ENCODE measurements at regions not wholly inside any gene's neighbourhood (a gene's known extent, or its start where the extent isn't known, plus 50 kb on each side); places are given as distances from the start of the nearest gene placed in this dataset.

DNA sequence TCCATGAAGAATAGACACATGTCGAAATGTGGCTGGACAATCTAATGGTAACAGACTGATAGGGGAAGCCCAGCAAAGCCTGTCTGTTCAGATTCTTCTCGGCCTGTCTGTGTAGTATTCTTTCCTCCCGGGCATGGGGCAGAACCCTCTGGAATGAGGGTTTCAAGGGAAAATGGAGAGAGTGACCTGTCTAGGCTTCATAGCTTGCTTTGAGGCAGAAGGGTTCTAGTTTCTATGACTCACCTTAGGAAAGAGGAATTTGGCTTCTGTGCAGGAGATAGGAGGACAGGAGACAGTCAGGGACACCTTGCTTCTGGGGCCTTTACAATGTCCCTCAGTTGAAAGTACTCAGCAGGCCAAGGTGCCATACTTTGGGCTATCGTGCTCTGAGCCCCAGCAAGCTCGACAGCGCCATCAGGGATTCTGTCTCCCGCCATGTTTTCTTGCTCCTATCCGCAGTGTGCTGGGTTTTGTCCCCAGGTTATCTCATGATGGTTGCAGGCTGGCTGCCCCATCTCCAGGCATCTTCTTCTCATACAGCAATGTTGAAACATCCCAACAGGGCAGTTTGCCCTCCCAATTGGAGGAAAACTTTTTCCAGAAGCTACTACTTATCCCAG, 74.7 kb upstream of the TLK1 start:
- TF ChIP-seq, protein P1, sequence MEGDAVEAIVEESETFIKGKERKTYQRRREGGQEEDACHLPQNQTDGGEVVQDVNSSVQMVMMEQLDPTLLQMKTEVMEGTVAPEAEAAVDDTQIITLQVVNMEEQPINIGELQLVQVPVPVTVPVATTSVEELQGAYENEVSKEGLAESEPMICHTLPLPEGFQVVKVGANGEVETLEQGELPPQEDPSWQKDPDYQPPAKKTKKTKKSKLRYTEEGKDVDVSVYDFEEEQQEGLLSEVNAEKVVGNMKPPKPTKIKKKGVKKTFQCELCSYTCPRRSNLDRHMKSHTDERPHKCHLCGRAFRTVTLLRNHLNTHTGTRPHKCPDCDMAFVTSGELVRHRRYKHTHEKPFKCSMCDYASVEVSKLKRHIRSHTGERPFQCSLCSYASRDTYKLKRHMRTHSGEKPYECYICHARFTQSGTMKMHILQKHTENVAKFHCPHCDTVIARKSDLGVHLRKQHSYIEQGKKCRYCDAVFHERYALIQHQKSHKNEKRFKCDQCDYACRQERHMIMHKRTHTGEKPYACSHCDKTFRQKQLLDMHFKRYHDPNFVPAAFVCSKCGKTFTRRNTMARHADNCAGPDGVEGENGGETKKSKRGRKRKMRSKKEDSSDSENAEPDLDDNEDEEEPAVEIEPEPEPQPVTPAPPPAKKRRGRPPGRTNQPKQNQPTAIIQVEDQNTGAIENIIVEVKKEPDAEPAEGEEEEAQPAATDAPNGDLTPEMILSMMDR (IDR thresholded peaks at IDR 0.05): no peak
- TF ChIP-seq SIN3A (IDR thresholded peaks at IDR 0.05; ENCODE audit: borderline replicate concordance, insufficient read depth, low read depth, low read length): no peak
- TF ChIP-seq, protein P2, sequence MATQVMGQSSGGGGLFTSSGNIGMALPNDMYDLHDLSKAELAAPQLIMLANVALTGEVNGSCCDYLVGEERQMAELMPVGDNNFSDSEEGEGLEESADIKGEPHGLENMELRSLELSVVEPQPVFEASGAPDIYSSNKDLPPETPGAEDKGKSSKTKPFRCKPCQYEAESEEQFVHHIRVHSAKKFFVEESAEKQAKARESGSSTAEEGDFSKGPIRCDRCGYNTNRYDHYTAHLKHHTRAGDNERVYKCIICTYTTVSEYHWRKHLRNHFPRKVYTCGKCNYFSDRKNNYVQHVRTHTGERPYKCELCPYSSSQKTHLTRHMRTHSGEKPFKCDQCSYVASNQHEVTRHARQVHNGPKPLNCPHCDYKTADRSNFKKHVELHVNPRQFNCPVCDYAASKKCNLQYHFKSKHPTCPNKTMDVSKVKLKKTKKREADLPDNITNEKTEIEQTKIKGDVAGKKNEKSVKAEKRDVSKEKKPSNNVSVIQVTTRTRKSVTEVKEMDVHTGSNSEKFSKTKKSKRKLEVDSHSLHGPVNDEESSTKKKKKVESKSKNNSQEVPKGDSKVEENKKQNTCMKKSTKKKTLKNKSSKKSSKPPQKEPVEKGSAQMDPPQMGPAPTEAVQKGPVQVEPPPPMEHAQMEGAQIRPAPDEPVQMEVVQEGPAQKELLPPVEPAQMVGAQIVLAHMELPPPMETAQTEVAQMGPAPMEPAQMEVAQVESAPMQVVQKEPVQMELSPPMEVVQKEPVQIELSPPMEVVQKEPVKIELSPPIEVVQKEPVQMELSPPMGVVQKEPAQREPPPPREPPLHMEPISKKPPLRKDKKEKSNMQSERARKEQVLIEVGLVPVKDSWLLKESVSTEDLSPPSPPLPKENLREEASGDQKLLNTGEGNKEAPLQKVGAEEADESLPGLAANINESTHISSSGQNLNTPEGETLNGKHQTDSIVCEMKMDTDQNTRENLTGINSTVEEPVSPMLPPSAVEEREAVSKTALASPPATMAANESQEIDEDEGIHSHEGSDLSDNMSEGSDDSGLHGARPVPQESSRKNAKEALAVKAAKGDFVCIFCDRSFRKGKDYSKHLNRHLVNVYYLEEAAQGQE (IDR thresholded peaks at IDR 0.05; ENCODE audit: insufficient read depth in 1 of 2, low read depth in 2 of 2, low read length in 1 of 2): no peak
- no peak for TF ChIP-seq POLR2AphosphoS5 (IDR thresholded peaks at IDR 0.05; ENCODE audit: low read depth, low read length)
- no peak for TF ChIP-seq TCF7L2 (IDR thresholded peaks at IDR 0.05; ENCODE audit: low read depth, low read length)

Data from Panc1 (cell line).